GM18505 (cell line): ENCODE measurements at regions not wholly inside any gene's neighbourhood (a gene's known extent, or its start where the extent isn't known, plus 50 kb on each side); places are given as distances from the start of the nearest gene placed in this dataset.

Source experiments
- ATAC-seq: cut with Tn5 transposase; IDR thresholded peaks from one replicate; pipeline ENCODE4 v1.9.1; 2021; ENCODE audit not compliant: unreplicated experiment
- POLR2A ChIP-seq: IDR thresholded peaks from 4 replicates; pipeline ENCODE4 v1.6.1; 2011; ENCODE audit warnings: borderline replicate concordance; ENCODE audit not compliant: insufficient read depth, insufficient read length; ENCODE audit errors: extremely low read depth

- no peak for TF ChIP-seq POLR2A
Observed at GRCh38 chr7:25565949-25566348, 337.7 kb upstream of the NPVF start.

DNA sequence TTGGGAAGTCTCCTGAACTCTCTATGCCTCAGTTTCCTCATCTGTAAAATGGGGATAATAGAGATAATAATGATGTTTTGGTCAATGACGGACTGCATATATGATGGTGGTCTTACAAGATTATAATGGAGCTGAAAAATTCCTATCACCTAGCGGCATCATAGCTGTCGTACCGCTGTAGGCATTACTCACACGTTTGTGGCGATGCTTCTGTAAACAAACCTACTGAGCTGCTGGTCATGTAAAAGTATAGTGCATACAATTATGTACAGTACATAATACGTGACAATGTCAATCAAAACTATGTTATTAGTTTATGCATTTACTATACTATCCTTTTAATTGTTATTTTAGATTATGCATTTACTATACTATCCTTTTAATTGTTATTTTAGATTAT lies 339.1 kb upstream of the NPVF start:
- TF ChIP-seq POLR2A: no peak
- ATAC-seq: no peak

More at GRCh38 chr7:25565949-25566348, 337.7 kb upstream of the NPVF start:
- no peak for ATAC-seq

GRCh38 chr7:25569765-25570164 lies 341.5 kb upstream of the NPVF start:
- no peak for ATAC-seq
- no peak for TF ChIP-seq POLR2A

- no peak for ATAC-seq
- no peak for TF ChIP-seq POLR2A
Observed at GRCh38 chr7:25572423-25572822, 344.1 kb upstream of the NPVF start.

- TF ChIP-seq POLR2A: no peak
- ATAC-seq: no peak
Observed at GRCh38 chr7:25574828-25575227, 346.5 kb upstream of the NPVF start.

DNA sequence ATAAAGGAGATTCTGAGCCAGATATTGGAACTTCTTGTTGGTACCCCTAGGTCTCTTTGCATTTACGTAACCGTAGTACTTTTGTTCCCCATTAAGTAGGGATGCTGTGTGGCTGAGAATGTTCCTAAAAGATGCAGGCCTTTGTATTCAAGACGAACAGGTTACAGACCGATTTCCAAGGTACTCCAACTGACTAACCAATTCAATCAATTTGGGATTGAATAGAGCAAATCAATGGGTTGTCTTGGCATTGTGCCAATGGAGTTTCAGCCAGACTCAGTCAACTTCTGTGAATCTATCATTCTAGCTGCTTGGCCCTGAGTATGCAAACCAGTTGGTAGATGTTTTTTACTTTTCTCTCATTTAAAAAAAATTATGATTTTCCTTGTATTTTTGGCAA lies 347.3 kb upstream of the NPVF start:
- no peak for ATAC-seq
- TF ChIP-seq POLR2A: no peak

- TF ChIP-seq POLR2A: no peak
Observed at GRCh38 chr7:25578991-25579777, 350.9 kb upstream of the NPVF start.

GRCh38 chr7:25579778-25580075 lies 351.4 kb upstream of the NPVF start:
- TF ChIP-seq POLR2A: no peak
- ATAC-seq: no peak

More at GRCh38 chr7:25578991-25579777, 350.9 kb upstream of the NPVF start:
- no peak for ATAC-seq

DNA sequence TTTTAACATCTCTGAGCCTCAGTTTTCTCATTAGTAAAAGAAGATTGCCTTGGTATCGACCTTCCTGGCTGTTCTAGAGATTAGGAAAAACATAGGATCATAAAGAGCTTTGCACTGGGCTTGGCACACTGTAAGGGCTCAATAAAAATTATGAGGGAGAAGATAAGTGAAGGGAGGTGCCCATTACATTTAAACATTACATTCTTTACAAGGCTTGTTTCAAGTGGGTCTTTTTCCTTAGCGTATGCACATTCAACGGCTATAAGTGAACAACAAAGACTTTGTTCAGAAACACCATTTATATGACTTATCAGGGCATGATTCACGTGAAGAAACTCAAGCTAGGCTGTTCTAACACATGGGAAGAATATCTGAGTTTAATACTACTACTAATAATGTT lies 351.9 kb upstream of the NPVF start:
- no peak for ATAC-seq
- TF ChIP-seq POLR2A: no peak

DNA sequence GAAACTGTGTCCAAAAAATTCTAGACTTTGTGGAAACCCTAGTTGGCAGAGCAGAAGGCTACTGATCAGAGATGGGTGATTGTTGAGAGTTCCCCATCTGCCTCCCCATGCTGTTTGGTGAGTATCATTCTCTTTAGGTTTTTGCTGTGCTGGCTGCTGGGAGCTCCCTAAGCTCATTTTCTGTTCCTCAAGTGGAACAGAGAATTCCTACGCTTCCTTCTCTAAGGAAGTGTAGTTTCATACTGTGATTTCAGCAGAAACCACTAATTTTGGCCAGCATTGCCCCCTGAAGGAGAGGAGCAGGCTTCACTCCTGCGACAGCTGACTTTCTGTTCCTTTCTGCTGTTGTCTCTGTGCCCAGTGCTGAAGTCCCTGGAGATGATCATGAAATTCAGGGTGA lies 355.3 kb upstream of the NPVF start:
- ATAC-seq: no peak
- no peak for TF ChIP-seq POLR2A

- ATAC-seq: no peak
- no peak for TF ChIP-seq POLR2A
Observed at GRCh38 chr7:25584112-25584938, 356.0 kb upstream of the NPVF start.

- ATAC-seq: no peak
- no peak for TF ChIP-seq POLR2A
Observed at GRCh38 chr7:25586513-25586912, 358.2 kb upstream of the NPVF start.

DNA sequence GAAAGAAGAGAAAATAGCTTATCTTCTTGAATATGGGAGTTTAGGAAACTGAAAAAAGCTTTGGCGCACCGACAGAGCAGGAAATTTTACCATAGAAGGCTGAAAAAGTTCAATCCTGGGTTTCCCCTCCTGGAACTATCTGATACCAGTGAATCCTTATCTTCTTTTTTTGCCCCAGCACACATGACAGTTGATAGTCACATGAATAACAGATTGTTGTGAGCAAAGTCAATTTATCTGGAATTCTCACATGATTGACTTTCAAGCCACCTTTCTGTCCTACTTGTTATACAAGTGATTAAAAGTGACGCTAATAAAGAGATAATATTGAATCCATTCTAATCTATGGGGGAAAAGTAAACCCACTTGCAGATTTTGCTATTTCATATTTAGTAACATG lies 365.8 kb upstream of the NPVF start:
- ATAC-seq: no peak
- TF ChIP-seq POLR2A: no peak

DNA sequence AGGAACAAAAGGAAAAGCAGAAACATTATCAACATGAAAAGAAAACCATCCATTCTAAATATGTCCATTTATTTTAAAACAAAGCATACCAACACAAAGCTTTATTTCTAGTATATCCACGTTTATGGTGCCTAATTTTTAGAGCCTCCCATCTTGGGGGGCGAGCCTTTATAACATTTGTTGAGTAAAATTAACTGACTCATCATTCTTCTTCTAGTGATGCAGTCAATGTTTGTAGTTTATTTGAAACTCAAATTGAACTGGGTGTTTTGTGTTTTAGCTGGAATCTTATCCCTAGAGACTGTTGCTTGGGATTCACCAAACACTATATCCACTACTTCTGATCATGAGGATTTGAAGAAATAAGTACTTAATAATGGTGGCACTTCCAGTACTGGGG lies 366.4 kb upstream of the NPVF start:
- no peak for TF ChIP-seq POLR2A
- no peak for ATAC-seq
